ENCODE measurements at regions not wholly inside any gene's neighbourhood (a gene's known extent, or its start where the extent isn't known, plus 50 kb on each side); places are given as distances from the start of the nearest gene placed in this dataset.

DNA sequence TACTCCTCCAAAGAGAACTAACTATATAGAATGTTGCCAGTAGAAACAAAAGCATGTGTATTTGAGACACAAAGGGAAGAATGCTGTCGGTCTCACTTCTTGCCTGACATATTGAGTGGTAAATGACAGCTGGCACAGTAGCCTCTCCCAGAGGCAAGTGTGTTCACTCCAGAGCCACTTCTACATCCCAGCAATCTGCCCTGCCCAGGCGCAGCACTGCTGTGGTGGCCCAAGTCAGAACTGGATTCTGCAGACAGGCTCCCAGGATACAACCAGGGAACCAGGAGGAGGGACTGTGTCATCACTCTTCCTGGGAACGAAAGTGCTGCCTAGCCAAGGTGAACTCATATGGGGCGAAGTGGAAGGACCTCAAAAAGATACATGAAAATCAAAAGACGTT lies 103.2 kb upstream of the ARMC2 start:
- TF ChIP-seq, protein P1, sequence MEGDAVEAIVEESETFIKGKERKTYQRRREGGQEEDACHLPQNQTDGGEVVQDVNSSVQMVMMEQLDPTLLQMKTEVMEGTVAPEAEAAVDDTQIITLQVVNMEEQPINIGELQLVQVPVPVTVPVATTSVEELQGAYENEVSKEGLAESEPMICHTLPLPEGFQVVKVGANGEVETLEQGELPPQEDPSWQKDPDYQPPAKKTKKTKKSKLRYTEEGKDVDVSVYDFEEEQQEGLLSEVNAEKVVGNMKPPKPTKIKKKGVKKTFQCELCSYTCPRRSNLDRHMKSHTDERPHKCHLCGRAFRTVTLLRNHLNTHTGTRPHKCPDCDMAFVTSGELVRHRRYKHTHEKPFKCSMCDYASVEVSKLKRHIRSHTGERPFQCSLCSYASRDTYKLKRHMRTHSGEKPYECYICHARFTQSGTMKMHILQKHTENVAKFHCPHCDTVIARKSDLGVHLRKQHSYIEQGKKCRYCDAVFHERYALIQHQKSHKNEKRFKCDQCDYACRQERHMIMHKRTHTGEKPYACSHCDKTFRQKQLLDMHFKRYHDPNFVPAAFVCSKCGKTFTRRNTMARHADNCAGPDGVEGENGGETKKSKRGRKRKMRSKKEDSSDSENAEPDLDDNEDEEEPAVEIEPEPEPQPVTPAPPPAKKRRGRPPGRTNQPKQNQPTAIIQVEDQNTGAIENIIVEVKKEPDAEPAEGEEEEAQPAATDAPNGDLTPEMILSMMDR (IDR thresholded peaks at IDR 0.05): no peak
- no peak for TF ChIP-seq POLR2A (IDR thresholded peaks at IDR 0.05)

Measured in thyroid gland (tissue), 4 donors.